ENCODE measurements at regions not wholly inside any gene's neighbourhood (a gene's known extent, or its start where the extent isn't known, plus 50 kb on each side); places are given as distances from the start of the nearest gene placed in this dataset.

- TF ChIP-seq FOXJ3 (CRISPR knock-in tag; IDR thresholded peaks at IDR 0.05; ENCODE audit: borderline replicate concordance) = no peak
- no peak for TF ChIP-seq RORA (CRISPR knock-in tag; IDR thresholded peaks at IDR 0.05)
- no peak for TF ChIP-seq SMC3 (IDR thresholded peaks at IDR 0.05; ENCODE audit: low read length)
- TF ChIP-seq GABPA (IDR thresholded peaks at IDR 0.05; ENCODE audit: low read depth, low read length) = no peak
- no peak for TF ChIP-seq GABPA (CRISPR knock-in tag; IDR thresholded peaks at IDR 0.05; ENCODE audit: low read depth)
- no peak for TF ChIP-seq ZBTB37 (CRISPR knock-in tag; IDR thresholded peaks at IDR 0.05)
- TF ChIP-seq ZNF687 (CRISPR knock-in tag; IDR thresholded peaks at IDR 0.05) = no peak
- no peak for TF ChIP-seq ATF6 (CRISPR knock-in tag; conservative IDR thresholded peaks at IDR 0.05)
- TF ChIP-seq ATF1 (CRISPR knock-in tag; IDR thresholded peaks at IDR 0.05) = no peak
- no peak for TF ChIP-seq ZNF619 (CRISPR knock-in tag; IDR thresholded peaks at IDR 0.05)
- TF ChIP-seq MAFG (CRISPR knock-in tag; IDR thresholded peaks at IDR 0.05) = no peak
- TF ChIP-seq HMGXB4 (CRISPR knock-in tag; IDR thresholded peaks at IDR 0.05; ENCODE audit: borderline replicate concordance in 1 of 2, low read depth in 1 of 2) = no peak
These were observed 72.1 kb downstream of the PERP start for GRCh38 chr6:138035070-138035469.
